Stomach (tissue), 8 donors: ENCODE measurements at regions not wholly inside any gene's neighbourhood (a gene's known extent, or its start where the extent isn't known, plus 50 kb on each side); places are given as distances from the start of the nearest gene placed in this dataset.

ENCODE experiments used
- DNase-seq, 2 donors: peaks; one replicate each; pipeline versions ENCODE4 v3.0.0 to v3.0.0-alpha.2; 2013 to 2019
- H3K27ac ChIP-seq, 5 donors: fragments of 200-600 bp in 4 of 5; sonication (generic) in 4 of 5; one replicate each; pipeline ENCODE4 v1.5.1; 2013 to 2019; ENCODE audit warnings: mild to moderate bottlenecking in 1 of 5, moderate library complexity in 1 of 5
- H3K27me3 ChIP-seq, 3 donors: fragments of 200-600 bp; sonication (generic); one replicate each; pipeline ENCODE4 v1.5.1; 2017 to 2019; ENCODE audit warnings: mixed run types in 1 of 3
- H3K36me3 ChIP-seq, 4 donors: fragments of 200-600 bp; sonication (generic); 1 replicate in 3 of 4; 2 replicates in 1 of 4; pipeline ENCODE4 v1.5.1; 2016 to 2019
- H3K4me1 ChIP-seq, 4 donors: fragments of 200-600 bp; sonication (generic); one replicate each; pipeline ENCODE4 v1.5.1; 2016 to 2019
- H3K4me3 ChIP-seq, 4 donors: fragments of 200-600 bp; sonication (generic) in 3 of 4; one replicate each; pipeline ENCODE4 v1.5.1; 2016 to 2019; ENCODE audit warnings: mild to moderate bottlenecking in 1 of 4
- H3K9me3 ChIP-seq, 4 donors: fragments of 200-600 bp; sonication (generic); one replicate each; pipeline ENCODE4 v1.5.1; 2016 to 2019
- CTCF ChIP-seq, 7 experiments: fragments of 450-650 bp in 4 of 7; fragments of 200-600 bp in 3 of 7; sonication (generic) in 3 of 7; IDR thresholded peaks; one replicate each; pipeline ENCODE4 v1.5.1; 2016 to 2019; ENCODE audit warnings: antibody characterized with exemption in 7 of 7, control low read depth in 2 of 7, mild to moderate bottlenecking in 1 of 7
- EP300 ChIP-seq: sonication (generic); formaldehyde crosslinking; IDR thresholded peaks from one replicate; pipeline ENCODE4 v1.6.1; 2017; ENCODE audit warnings: antibody characterized with exemption
- POLR2A ChIP-seq, 4 donors: fragments of 450-650 bp; IDR thresholded peaks; one replicate each; pipeline ENCODE4 v1.6.1; 2016; ENCODE audit warnings: antibody characterized with exemption in 4 of 4, control low read depth in 2 of 4, mild to moderate bottlenecking in 1 of 4, moderate library complexity in 1 of 4
- POLR2AphosphoS5 ChIP-seq, 3 donors: sonication (generic); formaldehyde crosslinking; IDR thresholded peaks; one replicate each; pipeline ENCODE4 v1.6.1; 2016; ENCODE audit warnings: antibody characterized with exemption in 3 of 3
- WGBS, 5 donors: extraction: QIAGEN DNeasy Blood & Tissue Kit in 3 of 5; methylation state at CpG; one replicate each; pipeline versions ENCODE4 v1.1.5 to v1.1.7; 2013 to 2018; 5-methylcytosine and 5-hydroxymethylcytosine counted together
- intact Hi-C: fragments of 100-400 bp; cut with DNase I; formaldehyde crosslinking; loops from one replicate; pipeline ENCODE4 v1.15.1; 2023; ENCODE audit warnings: low total_unique reads
- donor health status: healthy with polysubstance abuse.
- donor health status: Bipolar disorder and iron deficiency.
- donor health status: healthy.

GRCh38 chr3:14288177-14288788 is 109.7 kb downstream of the LSM3 start:
- Histone ChIP-seq H3K4me1 (peaks cover 0 to 12% (median 4%) of the 10 kb centered on the region in 4 donors), H3K36me3 (no peaks in the 10 kb centered on the region), H3K4me3 (no peak overlapping the region), H3K27me3 (no peaks in the 10 kb centered on the region), H3K9me3 (no peaks in the 10 kb centered on the region), H3K27ac (no peak overlapping the region)
- intact Hi-C loops = no loop called here
- DNase-seq = no peak
- TF ChIP-seq POLR2A (IDR thresholded peaks at IDR 0.05) = no peak
- TF ChIP-seq POLR2AphosphoS5 (IDR thresholded peaks at IDR 0.05) = no peak
- TF ChIP-seq CTCF (IDR thresholded peaks at IDR 0.05) = no peak
- TF ChIP-seq EP300 = no peak
- WGBS, 5 donors = 86 to 95% (median 92%) methylated on average over 2 of the region's 2 CpGs

GRCh38 chr3:14288833-14289451 is 110.3 kb downstream of the LSM3 start:
- WGBS, 5 donors = 64 to 84% (median 76%) methylated on average over 5 of the region's 5 CpGs
- intact Hi-C loops = no loop called here

GRCh38 chr3:14289590-14290461 is 111.2 kb downstream of the LSM3 start:
- TF ChIP-seq POLR2A (IDR thresholded peaks at IDR 0.05) = no peak
- TF ChIP-seq POLR2AphosphoS5 (IDR thresholded peaks at IDR 0.05) = peak in 1 of 3 donors; percentile 53
- Histone ChIP-seq H3K4me3 (no peak overlapping the region), H3K9me3 (no peaks in the 10 kb centered on the region), H3K36me3 (no peaks in the 10 kb centered on the region), H3K4me1 (peaks cover 0 to 12% (median 4%) of the 10 kb centered on the region in 4 donors), H3K27me3 (no peaks in the 10 kb centered on the region), H3K27ac (no peak overlapping the region)
- 62 to 77% (median 65%) methylated on average over 7 of the region's 7 CpGs for WGBS, 5 donors
- DNase-seq = peak in 1 of 2 donors; percentile 57
- intact Hi-C loops = no loop called here

More at GRCh38 chr3:14288833-14289451, 110.3 kb downstream of the LSM3 start:
- Histone ChIP-seq H3K36me3 (no peaks in the 10 kb centered on the region), H3K9me3 (no peaks in the 10 kb centered on the region), H3K4me1 (peaks cover 0 to 12% (median 4%) of the 10 kb centered on the region in 4 donors), H3K4me3 (no peak overlapping the region), H3K27me3 (no peaks in the 10 kb centered on the region), H3K27ac (no peak overlapping the region)
- no peak for TF ChIP-seq CTCF (IDR thresholded peaks at IDR 0.05)
- no peak for DNase-seq

- WGBS, 5 donors = 73 to 85% (median 81%) methylated on average over 9 of the region's 9 CpGs
- peaks cover 0 to 13% (median 4%) of the 10 kb centered on the region in 4 donors for H3K4me1 ChIP-seq
- H3K9me3 ChIP-seq = no peaks in the 10 kb centered on the region
- H3K4me3 ChIP-seq = no peak overlapping the region
- no peaks in the 10 kb centered on the region for H3K27me3 ChIP-seq
- no peaks in the 10 kb centered on the region for H3K36me3 ChIP-seq
- H3K27ac ChIP-seq = no peak overlapping the region
- TF ChIP-seq POLR2A (IDR thresholded peaks at IDR 0.05) (no peak), POLR2AphosphoS5 (IDR thresholded peaks at IDR 0.05) (no peak), EP300 (no peak), CTCF (IDR thresholded peaks at IDR 0.05) (no peak)
- DNase-seq = no peak
- intact Hi-C loops = no loop called here
Measured at GRCh38 chr3:14290631-14291385, 111.6 kb upstream of the SLC6A6 start.
